HEK293 (cell line): ENCODE measurements at regions not wholly inside any gene's neighbourhood (a gene's known extent, or its start where the extent isn't known, plus 50 kb on each side); places are given as distances from the start of the nearest gene placed in this dataset.
"Not testable (repeated sequence)": the region's sequence is repeated elsewhere in the genome, so short reads cannot be mapped to it uniquely, and the experiment has no call there.

Experiments
- CTCF ChIA-PET: fragments of 350-600 bp; formaldehyde crosslinking; extraction: SDS; loops from one replicate; lab custom pipeline; 2021; ENCODE audit warnings: antibody characterized with exemption; lab: Yijun Ruan, JAX
- POLR2A ChIA-PET: fragments of 300-600 bp; formaldehyde crosslinking; extraction: SDS; loops from one replicate; lab custom pipeline; 2020; ENCODE audit warnings: antibody characterized with exemption, inconsistent platforms; lab: Yijun Ruan, JAX
- H3K27ac ChIP-seq: fragments of 200-500 bp; sonication (Bioruptor generic); 2 replicates; pipeline ENCODE4 v1.5.1; 2014; ENCODE audit warnings: low read depth, low read length, control low read depth, inconsistent platforms; ENCODE audit errors: extremely low read depth
- H3K36me3 ChIP-seq, 2 experiments: fragments of 200-500 bp in 1 of 2; sonication (Bioruptor generic) in 1 of 2; 1 replicate in 1 of 2; 2 replicates in 1 of 2; pipeline ENCODE4 v1.5.1; 2014 to 2017; ENCODE audit warnings: inconsistent platforms in 2 of 2, low read length in 2 of 2; ENCODE audit not compliant: control insufficient read depth in 2 of 2, insufficient read depth in 1 of 2
- H3K4me1 ChIP-seq: fragments of 200-500 bp; sonication (Bioruptor generic); 2 replicates; pipeline ENCODE4 v1.5.1; 2014; ENCODE audit warnings: mild to moderate bottlenecking, low read length, inconsistent platforms; ENCODE audit not compliant: control insufficient read depth, insufficient read depth
- H3K4me3 ChIP-seq: 2 replicates; pipeline ENCODE4 v1.5.1; 2011; ENCODE audit warnings: low read depth, mild to moderate bottlenecking, control low read depth, low read length, moderate library complexity
- H3K9me3 ChIP-seq: fragments of 200-500 bp; sonication (Bioruptor generic); 2 replicates; pipeline ENCODE4 v1.5.1; 2014; ENCODE audit warnings: low read depth, low read length, inconsistent platforms; ENCODE audit not compliant: control insufficient read depth, insufficient read depth
- EGR2 ChIP-seq: fragments of 450-650 bp; formaldehyde crosslinking; IDR thresholded peaks from 2 replicates; pipeline ENCODE4 v1.5.1; 2016; ENCODE audit warnings: low read depth, missing biosample characterization, missing genetic modification characterization
- FEZF1 ChIP-seq: fragments of 450-650 bp; formaldehyde crosslinking; IDR thresholded peaks from 2 replicates; pipeline ENCODE4 v1.5.1; 2016; ENCODE audit warnings: missing biosample characterization, missing genetic modification characterization
- HOXC10 ChIP-seq: sonication (generic); formaldehyde crosslinking; IDR thresholded peaks from 2 replicates; pipeline ENCODE4 v1.8.1; 2023; ENCODE audit warnings: mild to moderate bottlenecking, missing genetic modification reagents
- MEIS1 ChIP-seq: sonication (generic); formaldehyde crosslinking; IDR thresholded peaks from 2 replicates; pipeline ENCODE4 v1.8.1; 2022; ENCODE audit warnings: missing genetic modification reagents, mild to moderate bottlenecking, borderline replicate concordance
- SCRT1 ChIP-seq: fragments of 450-650 bp; formaldehyde crosslinking; IDR thresholded peaks from 2 replicates; pipeline ENCODE4 v1.5.1; 2016; ENCODE audit warnings: missing biosample characterization, missing genetic modification characterization, borderline replicate concordance
- SETDB1 ChIP-seq: IDR thresholded peaks from one replicate; pipeline ENCODE4 v1.6.1; 2017; ENCODE audit warnings: mild to moderate bottlenecking, low read length, moderate library complexity, mixed read lengths; ENCODE audit not compliant: insufficient read length
- ZFP41 ChIP-seq: fragments of 450-650 bp; formaldehyde crosslinking; IDR thresholded peaks from 2 replicates; pipeline ENCODE4 v1.5.1; 2016; ENCODE audit warnings: missing biosample characterization, missing genetic modification characterization, borderline replicate concordance
- ZNF24 ChIP-seq: fragments of 450-650 bp; formaldehyde crosslinking; IDR thresholded peaks from 2 replicates; pipeline ENCODE4 v1.5.1; 2016; ENCODE audit warnings: missing biosample characterization, missing genetic modification characterization
- ZNF248 ChIP-seq: fragments of 450-650 bp; formaldehyde crosslinking; IDR thresholded peaks from 2 replicates; pipeline ENCODE4 v1.5.1; 2017; ENCODE audit warnings: missing biosample characterization, missing genetic modification characterization
- ZNF266 ChIP-seq: fragments of 450-650 bp; formaldehyde crosslinking; IDR thresholded peaks from 2 replicates; pipeline ENCODE4 v1.5.1; 2016; ENCODE audit warnings: missing biosample characterization, missing genetic modification characterization, low read depth
- ZNF274 ChIP-seq, 2 experiments: fragments of 200-500 bp in 1 of 2; fragments of 450-650 bp in 1 of 2; sonication (Bioruptor generic) in 1 of 2; formaldehyde crosslinking in 1 of 2; IDR thresholded peaks; 2 replicates each; pipeline versions ENCODE4 v1.5.1 to v1.6.1; 2014 to 2016; ENCODE audit warnings: borderline replicate concordance in 1 of 2, inconsistent platforms in 1 of 2, low read length in 1 of 2, missing biosample characterization in 1 of 2, missing genetic modification characterization in 1 of 2
- ZNF302 ChIP-seq: fragments of 450-650 bp; formaldehyde crosslinking; IDR thresholded peaks from 2 replicates; pipeline ENCODE4 v1.5.1; 2016; ENCODE audit warnings: missing biosample characterization, missing genetic modification characterization, low read depth
- ZNF37A ChIP-seq: fragments of 450-650 bp; IDR thresholded peaks from 2 replicates; pipeline ENCODE4 v1.5.1; 2018; ENCODE audit warnings: missing biosample characterization, missing genetic modification characterization
- ZNF473 ChIP-seq: fragments of 450-650 bp; formaldehyde crosslinking; IDR thresholded peaks from 2 replicates; pipeline ENCODE4 v1.5.1; 2017; ENCODE audit warnings: missing biosample characterization, missing genetic modification characterization
- ZNF530 ChIP-seq: fragments of 450-650 bp; formaldehyde crosslinking; IDR thresholded peaks from 2 replicates; pipeline ENCODE4 v1.5.1; 2016; ENCODE audit warnings: low read depth, missing biosample characterization, missing genetic modification characterization
- ZNF548 ChIP-seq: fragments of 450-650 bp; formaldehyde crosslinking; IDR thresholded peaks from 2 replicates; pipeline ENCODE4 v1.5.1; 2016; ENCODE audit warnings: missing biosample characterization, missing genetic modification characterization
- ZNF76 ChIP-seq: fragments of 450-650 bp; formaldehyde crosslinking; IDR thresholded peaks from 2 replicates; pipeline ENCODE4; 2016; ENCODE audit warnings: low read depth, missing biosample characterization, missing genetic modification characterization, borderline replicate concordance
- TF ChIP-seq, protein P1 (sequence below): fragments of 450-650 bp; formaldehyde crosslinking; IDR thresholded peaks from 2 replicates; pipeline ENCODE4 v1.5.1; 2017; ENCODE audit warnings: missing biosample characterization, missing genetic modification characterization
- TF ChIP-seq, protein P2 (sequence below): fragments of 450-650 bp; formaldehyde crosslinking; IDR thresholded peaks from 2 replicates; pipeline ENCODE4 v1.5.1; 2016; ENCODE audit warnings: missing biosample characterization, missing genetic modification characterization, low read depth
- TF ChIP-seq, protein P3 (sequence below): fragments of 450-650 bp; formaldehyde crosslinking; IDR thresholded peaks from 2 replicates; pipeline ENCODE4 v1.5.1; 2016; ENCODE audit warnings: missing biosample characterization, missing genetic modification characterization

DNA sequence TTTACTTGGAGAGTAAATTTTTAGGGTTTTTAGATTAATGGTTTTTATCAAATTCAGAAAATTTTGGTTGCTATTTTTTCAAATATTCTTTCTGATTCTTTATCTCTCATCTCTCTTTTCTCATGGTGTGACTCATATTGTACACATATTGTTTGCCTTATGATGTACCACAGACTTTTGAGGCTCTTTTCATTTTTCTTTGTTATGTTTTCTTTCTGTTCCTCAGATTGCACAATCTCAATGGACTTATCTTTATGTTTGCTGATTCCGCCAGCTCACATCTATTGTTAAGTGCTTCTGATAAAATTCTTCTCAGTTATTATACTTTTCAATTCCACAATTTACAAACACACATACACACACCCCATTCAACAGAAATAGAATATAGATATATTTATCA lies 168.2 kb upstream of the IGFBP3 start:
- no peaks in the 10 kb centered on the region for H3K4me1 ChIP-seq
- no peak overlapping the region for H3K4me3 ChIP-seq
- H3K9me3 ChIP-seq: no peaks in the 10 kb centered on the region
- H3K27ac ChIP-seq: no peak overlapping the region
- no peak for TF ChIP-seq SCRT1 (tag by site-specific recombination)
- TF ChIP-seq, all 188 proteins: peak for 0
- CTCF ChIA-PET: no interaction called here
- POLR2A ChIA-PET: no interaction called here
- no peaks in the 10 kb centered on the region for H3K36me3 ChIP-seq

DNA sequence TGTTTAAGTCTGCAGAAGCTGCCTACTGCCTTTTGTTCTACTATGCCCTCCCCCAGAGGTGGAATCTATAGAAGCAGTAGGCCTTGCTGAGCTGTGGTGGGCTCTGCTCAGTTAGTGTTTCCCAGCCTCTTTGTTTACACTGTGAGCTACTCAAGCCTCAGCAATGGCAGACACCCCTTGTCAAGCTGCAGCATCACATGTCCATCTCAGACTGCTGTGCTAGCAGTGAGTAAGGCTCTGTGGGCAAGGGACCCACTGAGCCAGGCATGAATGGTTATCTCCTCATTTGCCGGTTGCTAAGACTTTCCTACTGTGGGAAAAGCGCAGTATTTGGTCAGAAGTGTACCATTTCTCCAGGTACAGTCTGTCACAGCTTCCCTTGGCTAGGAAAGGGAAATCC lies 167.4 kb upstream of the IGFBP3 start:
- H3K27ac ChIP-seq, POLR2A ChIA-PET, H3K4me3 ChIP-seq, CTCF ChIA-PET, H3K4me1 ChIP-seq, H3K36me3 ChIP-seq, H3K9me3 ChIP-seq: not testable (repeated sequence)

DNA sequence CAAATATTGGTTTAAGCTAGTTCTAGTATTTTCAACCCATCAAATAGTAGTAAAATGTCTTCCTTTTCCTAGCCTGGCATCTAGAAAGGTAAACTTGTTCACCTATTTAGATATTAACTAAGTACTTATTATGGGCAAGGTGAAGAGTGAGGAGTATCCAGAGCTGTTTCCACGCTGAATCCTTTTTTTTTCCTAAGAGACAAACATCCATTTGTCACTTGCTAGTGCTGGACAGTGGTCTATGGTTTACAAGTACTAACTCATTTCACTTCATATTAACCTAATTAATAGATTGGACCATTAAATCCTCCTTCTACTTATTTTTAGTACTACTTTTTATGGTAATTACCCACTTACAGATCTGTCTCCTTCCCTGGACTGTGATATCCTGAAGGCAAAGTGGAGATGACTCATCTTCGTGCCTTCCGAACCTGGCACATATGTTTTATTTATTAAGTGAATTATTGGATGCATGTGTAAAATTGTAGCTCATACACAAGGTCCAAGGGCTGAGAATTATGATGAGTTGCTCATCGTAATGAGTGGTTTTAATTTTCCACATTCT lies 159.6 kb upstream of the IGFBP3 start:
- Histone ChIP-seq H3K4me3 (no peak overlapping the region), H3K9me3 (no peaks in the 10 kb centered on the region), H3K4me1 (no peaks in the 10 kb centered on the region), H3K27ac (no peak overlapping the region), H3K36me3 (no peaks in the 10 kb centered on the region)
- TF ChIP-seq ZNF24 (tag by site-specific recombination): no peak
- TF ChIP-seq, protein P1, sequence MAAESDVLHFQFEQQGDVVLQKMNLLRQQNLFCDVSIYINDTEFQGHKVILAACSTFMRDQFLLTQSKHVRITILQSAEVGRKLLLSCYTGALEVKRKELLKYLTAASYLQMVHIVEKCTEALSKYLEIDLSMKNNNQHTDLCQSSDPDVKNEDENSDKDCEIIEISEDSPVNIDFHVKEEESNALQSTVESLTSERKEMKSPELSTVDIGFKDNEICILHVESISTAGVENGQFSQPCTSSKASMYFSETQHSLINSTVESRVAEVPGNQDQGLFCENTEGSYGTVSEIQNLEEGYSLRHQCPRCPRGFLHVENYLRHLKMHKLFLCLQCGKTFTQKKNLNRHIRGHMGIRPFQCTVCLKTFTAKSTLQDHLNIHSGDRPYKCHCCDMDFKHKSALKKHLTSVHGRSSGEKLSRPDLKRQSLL (tag by site-specific recombination): no peak
- no peak for TF ChIP-seq MEIS1
- no peak for TF ChIP-seq FEZF1 (tag by site-specific recombination)
- no peak for TF ChIP-seq ZNF76
- TF ChIP-seq ZNF473 (tag by site-specific recombination): no peak
- no peak for TF ChIP-seq EGR2 (tag by site-specific recombination)
- no peak for TF ChIP-seq ZNF274 (IDR thresholded peaks at IDR 0.05; ENCODE audit: low read length)
- no peak for TF ChIP-seq ZNF274 (tag by site-specific recombination; IDR thresholded peaks at IDR 0.05; ENCODE audit: borderline replicate concordance)
- TF ChIP-seq, protein P2, sequence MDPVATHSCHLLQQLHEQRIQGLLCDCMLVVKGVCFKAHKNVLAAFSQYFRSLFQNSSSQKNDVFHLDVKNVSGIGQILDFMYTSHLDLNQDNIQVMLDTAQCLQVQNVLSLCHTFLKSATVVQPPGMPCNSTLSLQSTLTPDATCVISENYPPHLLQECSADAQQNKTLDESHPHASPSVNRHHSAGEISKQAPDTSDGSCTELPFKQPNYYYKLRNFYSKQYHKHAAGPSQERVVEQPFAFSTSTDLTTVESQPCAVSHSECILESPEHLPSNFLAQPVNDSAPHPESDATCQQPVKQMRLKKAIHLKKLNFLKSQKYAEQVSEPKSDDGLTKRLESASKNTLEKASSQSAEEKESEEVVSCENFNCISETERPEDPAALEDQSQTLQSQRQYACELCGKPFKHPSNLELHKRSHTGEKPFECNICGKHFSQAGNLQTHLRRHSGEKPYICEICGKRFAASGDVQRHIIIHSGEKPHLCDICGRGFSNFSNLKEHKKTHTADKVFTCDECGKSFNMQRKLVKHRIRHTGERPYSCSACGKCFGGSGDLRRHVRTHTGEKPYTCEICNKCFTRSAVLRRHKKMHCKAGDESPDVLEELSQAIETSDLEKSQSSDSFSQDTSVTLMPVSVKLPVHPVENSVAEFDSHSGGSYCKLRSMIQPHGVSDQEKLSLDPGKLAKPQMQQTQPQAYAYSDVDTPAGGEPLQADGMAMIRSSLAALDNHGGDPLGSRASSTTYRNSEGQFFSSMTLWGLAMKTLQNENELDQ (tag by site-specific recombination): no peak
- no peak for TF ChIP-seq ZNF302 (tag by site-specific recombination)
- CTCF ChIA-PET: interaction anchor here (1.5 kb wide), 1 partner anchor 158 kb away, joined by 6 read pairs; no protein-coding TSS in a partner anchor
- POLR2A ChIA-PET: no interaction called here

DNA sequence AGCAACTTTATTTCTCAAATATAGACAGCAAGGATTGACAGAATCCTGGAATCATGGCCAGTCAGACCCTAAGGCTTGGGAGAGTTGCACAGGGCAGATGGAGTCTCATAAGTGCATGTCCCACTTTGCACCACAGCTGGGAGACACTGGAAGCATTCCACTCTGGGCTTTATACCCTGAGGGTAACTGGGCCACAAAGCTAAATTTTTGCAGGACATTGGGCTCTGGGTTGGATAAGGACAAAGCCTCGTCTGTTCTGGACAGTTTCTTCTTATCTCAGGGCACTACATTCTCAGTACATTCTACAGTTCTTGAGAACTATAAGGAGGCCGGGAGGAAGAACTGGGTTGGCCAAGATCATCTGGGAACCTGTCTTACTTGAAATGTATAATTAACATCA lies 158.3 kb upstream of the IGFBP3 start:
- TF ChIP-seq SETDB1 (no peak), ZNF37A (no peak), ZNF548 (tag by site-specific recombination) (no peak), ZNF530 (tag by site-specific recombination) (no peak), ZNF248 (tag by site-specific recombination) (no peak), ZNF266 (tag by site-specific recombination) (no peak), HOXC10 (CRISPR knock-in tag) (no peak), ZFP41 (no peak)
- TF ChIP-seq, protein P3, sequence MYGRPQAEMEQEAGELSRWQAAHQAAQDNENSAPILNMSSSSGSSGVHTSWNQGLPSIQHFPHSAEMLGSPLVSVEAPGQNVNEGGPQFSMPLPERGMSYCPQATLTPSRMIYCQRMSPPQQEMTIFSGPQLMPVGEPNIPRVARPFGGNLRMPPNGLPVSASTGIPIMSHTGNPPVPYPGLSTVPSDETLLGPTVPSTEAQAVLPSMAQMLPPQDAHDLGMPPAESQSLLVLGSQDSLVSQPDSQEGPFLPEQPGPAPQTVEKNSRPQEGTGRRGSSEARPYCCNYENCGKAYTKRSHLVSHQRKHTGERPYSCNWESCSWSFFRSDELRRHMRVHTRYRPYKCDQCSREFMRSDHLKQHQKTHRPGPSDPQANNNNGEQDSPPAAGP (tag by site-specific recombination): no peak
- Histone ChIP-seq H3K27ac (no peak overlapping the region), H3K4me3 (no peak overlapping the region), H3K9me3 (no peaks in the 10 kb centered on the region), H3K4me1 (no peaks in the 10 kb centered on the region), H3K36me3 (no peaks in the 10 kb centered on the region)
- CTCF ChIA-PET: no interaction called here
- POLR2A ChIA-PET: no interaction called here
